Testis (tissue), 2 donors: ENCODE measurements at regions not wholly inside any gene's neighbourhood (a gene's known extent, or its start where the extent isn't known, plus 50 kb on each side); places are given as distances from the start of the nearest gene placed in this dataset.

Experiments used
- POLR2A ChIP-seq: fragments of 450-650 bp; IDR thresholded peaks from one replicate; pipeline ENCODE4 v1.6.1; 2017; ENCODE audit warnings: antibody characterized with exemption, mild to moderate bottlenecking, moderate library complexity
- TF ChIP-seq, protein P1 (sequence below), 3 experiments: fragments of 450-650 bp in 2 of 3; fragments of 200-600 bp in 1 of 3; sonication (generic) in 1 of 3; IDR thresholded peaks; one replicate each; pipeline ENCODE4 v1.5.1; 2016 to 2019; ENCODE audit warnings: antibody characterized with exemption in 3 of 3, mild to moderate bottlenecking in 2 of 3, moderate library complexity in 1 of 3

DNA sequence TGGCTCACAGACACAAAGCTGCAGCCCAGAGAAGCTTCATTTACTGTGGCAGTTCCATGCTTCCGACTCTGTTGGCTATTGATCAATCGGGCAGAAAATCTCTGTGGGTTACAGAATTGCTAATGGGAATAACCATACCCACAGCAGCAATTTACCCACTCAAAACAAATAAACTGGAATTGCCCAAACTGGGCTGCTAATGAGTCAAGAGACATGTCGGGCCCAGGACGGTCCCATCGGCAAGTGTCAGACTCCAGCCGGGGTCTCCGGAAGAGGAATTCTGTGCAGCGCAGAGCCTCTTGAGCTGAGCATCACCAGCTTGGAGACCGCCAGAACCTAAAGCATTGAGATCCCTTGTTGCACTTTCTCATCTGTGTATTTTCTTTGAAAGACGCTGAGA is 67.8 kb downstream of the TMEM18 start:
- TF ChIP-seq, protein P1, sequence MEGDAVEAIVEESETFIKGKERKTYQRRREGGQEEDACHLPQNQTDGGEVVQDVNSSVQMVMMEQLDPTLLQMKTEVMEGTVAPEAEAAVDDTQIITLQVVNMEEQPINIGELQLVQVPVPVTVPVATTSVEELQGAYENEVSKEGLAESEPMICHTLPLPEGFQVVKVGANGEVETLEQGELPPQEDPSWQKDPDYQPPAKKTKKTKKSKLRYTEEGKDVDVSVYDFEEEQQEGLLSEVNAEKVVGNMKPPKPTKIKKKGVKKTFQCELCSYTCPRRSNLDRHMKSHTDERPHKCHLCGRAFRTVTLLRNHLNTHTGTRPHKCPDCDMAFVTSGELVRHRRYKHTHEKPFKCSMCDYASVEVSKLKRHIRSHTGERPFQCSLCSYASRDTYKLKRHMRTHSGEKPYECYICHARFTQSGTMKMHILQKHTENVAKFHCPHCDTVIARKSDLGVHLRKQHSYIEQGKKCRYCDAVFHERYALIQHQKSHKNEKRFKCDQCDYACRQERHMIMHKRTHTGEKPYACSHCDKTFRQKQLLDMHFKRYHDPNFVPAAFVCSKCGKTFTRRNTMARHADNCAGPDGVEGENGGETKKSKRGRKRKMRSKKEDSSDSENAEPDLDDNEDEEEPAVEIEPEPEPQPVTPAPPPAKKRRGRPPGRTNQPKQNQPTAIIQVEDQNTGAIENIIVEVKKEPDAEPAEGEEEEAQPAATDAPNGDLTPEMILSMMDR (IDR thresholded peaks at IDR 0.05), result no peak
- TF ChIP-seq POLR2A, result no peak
